Activated CD4-positive, alpha-beta memory T cell treated with anti-CD3 and anti-CD28 coated beads for 36 hours (primary cell): ENCODE measurements at regions not wholly inside any gene's neighbourhood (a gene's known extent, or its start where the extent isn't known, plus 50 kb on each side); places are given as distances from the start of the nearest gene placed in this dataset.

Experiments
- CTCF ChIA-PET: fragments of 350-600 bp; sonication (Branson Sonifier 250); formaldehyde crosslinking; loops from one replicate; lab custom pipeline; 2021; ENCODE audit warnings: antibody characterized with exemption, inconsistent platforms; lab: Charles Lee
- POLR2A ChIA-PET: fragments of 350-600 bp; sonication (Branson Sonifier 250); formaldehyde crosslinking; loops from one replicate; lab custom pipeline; 2021; ENCODE audit warnings: antibody characterized with exemption; lab: Charles Lee
- DNase-seq: peaks from one replicate; pipeline ENCODE4 v3.0.0-alpha.2; 2020
- H3K27ac Mint-ChIP-seq: one replicate; pipeline ENCODE4 v1.8.0; 2021; ENCODE audit warnings: mixed read lengths
- H3K27me3 Mint-ChIP-seq: one replicate; pipeline ENCODE4 v1.8.0; 2021; ENCODE audit warnings: mixed read lengths
- H3K36me3 Mint-ChIP-seq: one replicate; pipeline ENCODE4 v1.8.0; 2021; ENCODE audit warnings: mixed read lengths
- H3K4me1 Mint-ChIP-seq: one replicate; pipeline ENCODE4 v1.8.0; 2021; ENCODE audit warnings: low read depth, mixed read lengths
- H3K4me3 Mint-ChIP-seq: one replicate; pipeline ENCODE4 v1.8.0; 2021; ENCODE audit warnings: mild to moderate bottlenecking, mixed read lengths
- H3K9me3 Mint-ChIP-seq: one replicate; pipeline ENCODE4 v1.8.0; 2021; ENCODE audit warnings: mixed read lengths
- intact Hi-C: fragments of 100-400 bp; cut with micrococcal nuclease; formaldehyde crosslinking; loops from one replicate; pipeline ENCODE4 v1.15.1; 2023

DNA sequence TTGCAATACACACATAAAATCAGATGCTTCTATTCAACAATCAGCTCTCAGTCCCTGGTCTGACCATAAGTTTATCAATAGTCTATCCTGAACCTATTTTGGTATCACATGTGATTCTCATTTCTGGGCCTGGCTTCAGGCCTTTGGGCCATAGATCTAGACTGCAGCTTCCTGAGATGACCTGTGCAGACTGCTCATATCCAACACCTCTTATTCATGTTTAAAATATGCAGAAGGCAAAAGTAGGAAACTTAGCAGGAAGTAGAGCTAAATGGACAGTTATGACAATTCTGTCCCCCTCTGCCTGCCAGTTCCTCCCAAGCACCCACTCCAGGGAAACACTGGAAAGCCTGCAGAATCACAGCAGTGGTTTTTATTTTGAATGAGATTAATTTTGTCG is 53.3 kb downstream of the C7orf25 start:
- Mint-ChIP-seq H3K9me3 (peaks cover 12% of the 10 kb centered on the region), H3K4me3 (no peak overlapping the region), H3K4me1 (peaks cover 7% of the 10 kb centered on the region), H3K27ac (no peak overlapping the region), H3K27me3 (peaks cover 35% of the 10 kb centered on the region), H3K36me3 (no peaks in the 10 kb centered on the region)
- ChIA-PET POLR2A (no interaction called here), CTCF (no interaction called here)
- DNase-seq, result no peak
- intact Hi-C loops, result no loop called here

DNA sequence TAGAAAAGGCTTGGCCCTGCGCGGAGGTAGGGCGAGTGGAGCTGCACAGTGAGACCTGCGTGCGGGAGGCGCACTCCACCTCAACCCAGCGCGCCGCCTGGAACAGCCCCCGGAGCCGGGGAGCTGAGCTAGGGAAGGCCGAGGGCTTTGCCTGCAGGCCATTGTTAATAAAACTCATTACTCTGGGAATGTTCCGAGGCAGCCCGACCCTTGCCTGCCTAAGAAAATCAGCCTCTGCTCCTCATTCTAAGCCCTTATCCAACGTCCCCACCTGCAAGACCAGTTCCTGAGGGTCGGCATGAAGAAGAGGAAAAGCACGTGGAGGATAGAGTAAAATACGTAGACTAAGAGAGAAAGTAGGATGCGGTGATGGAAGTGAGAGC is 55.3 kb downstream of the C7orf25 start:
- DNase-seq, result no peak
- no peaks in the 10 kb centered on the region for H3K36me3 Mint-ChIP-seq
- intact Hi-C loops, result no loop called here
- peaks cover 7% of the 10 kb centered on the region for H3K4me1 Mint-ChIP-seq
- peaks cover 7% of the 10 kb centered on the region for H3K9me3 Mint-ChIP-seq
- ChIA-PET POLR2A (no interaction called here), CTCF (no interaction called here)
- H3K27ac Mint-ChIP-seq, result no peak overlapping the region
- peak overlapping the region; percentile 53 for H3K4me3 Mint-ChIP-seq
- peaks cover 34% of the 10 kb centered on the region for H3K27me3 Mint-ChIP-seq

DNA sequence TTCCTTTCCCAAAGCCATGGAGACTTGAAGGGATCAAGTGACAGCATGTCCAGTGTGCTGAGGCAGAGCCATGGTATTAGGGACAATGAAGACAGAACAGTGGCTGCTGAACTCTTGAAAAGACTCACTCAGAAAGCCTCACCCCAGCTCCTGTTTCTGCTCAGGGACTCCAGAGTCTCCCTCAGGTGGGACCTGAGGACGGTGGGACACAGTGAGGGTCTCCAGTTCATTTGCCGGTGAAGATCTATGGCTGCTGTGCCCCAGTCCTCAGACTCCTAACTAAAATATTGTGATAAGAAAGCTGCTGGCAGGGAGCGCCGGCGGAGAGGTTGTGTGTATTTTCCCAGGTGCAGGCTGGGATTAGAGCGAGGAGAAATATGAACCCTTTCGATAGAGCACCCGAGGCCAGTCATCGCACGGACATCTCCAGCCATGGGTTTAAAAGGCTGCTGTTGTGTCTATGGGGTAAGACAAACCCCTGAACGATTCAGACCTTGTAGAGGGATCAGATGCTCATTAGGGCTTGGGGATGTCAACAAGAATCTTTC is 57.2 kb downstream of the C7orf25 start:
- Mint-ChIP-seq H3K4me3 (no peak overlapping the region), H3K27ac (no peak overlapping the region), H3K27me3 (peaks cover 36% of the 10 kb centered on the region), H3K9me3 (no peaks in the 10 kb centered on the region), H3K4me1 (peaks cover 7% of the 10 kb centered on the region), H3K36me3 (no peaks in the 10 kb centered on the region)
- intact Hi-C loops, result no loop called here
- ChIA-PET CTCF (no interaction called here), POLR2A (no interaction called here)
- no peak for DNase-seq

DNA sequence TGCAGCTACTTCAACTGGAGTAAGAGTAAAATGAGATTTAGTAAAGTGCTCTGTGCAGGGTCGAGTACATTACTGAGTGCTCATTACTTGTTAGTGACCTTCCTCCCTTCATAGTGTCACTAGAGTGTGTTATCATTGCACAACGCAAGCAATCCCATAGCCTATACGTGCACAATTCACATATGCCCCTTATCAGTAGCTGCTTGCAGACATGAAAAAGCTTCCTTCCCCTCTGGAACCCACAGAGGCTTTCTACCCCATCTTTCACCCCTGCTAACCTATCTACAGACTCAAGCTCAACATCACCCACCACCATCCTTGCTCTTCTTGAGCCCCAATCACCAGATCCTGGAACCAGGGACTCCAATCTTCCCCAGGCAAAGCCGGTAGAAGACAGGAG is 59.3 kb downstream of the C7orf25 start:
- H3K4me3 Mint-ChIP-seq, result no peak overlapping the region
- H3K27ac Mint-ChIP-seq, result no peak overlapping the region
- peaks cover 30% of the 10 kb centered on the region for H3K27me3 Mint-ChIP-seq
- H3K36me3 Mint-ChIP-seq, result no peaks in the 10 kb centered on the region
- DNase-seq, result no peak
- no peaks in the 10 kb centered on the region for H3K9me3 Mint-ChIP-seq
- CTCF ChIA-PET, result interaction anchor here (1.9 kb wide), 1 partner anchor 24 kb away, joined by 5 read pairs; no protein-coding TSS in a partner anchor
- peaks cover 7% of the 10 kb centered on the region for H3K4me1 Mint-ChIP-seq
- intact Hi-C loops, result no loop called here
- POLR2A ChIA-PET, result no interaction called here

DNA sequence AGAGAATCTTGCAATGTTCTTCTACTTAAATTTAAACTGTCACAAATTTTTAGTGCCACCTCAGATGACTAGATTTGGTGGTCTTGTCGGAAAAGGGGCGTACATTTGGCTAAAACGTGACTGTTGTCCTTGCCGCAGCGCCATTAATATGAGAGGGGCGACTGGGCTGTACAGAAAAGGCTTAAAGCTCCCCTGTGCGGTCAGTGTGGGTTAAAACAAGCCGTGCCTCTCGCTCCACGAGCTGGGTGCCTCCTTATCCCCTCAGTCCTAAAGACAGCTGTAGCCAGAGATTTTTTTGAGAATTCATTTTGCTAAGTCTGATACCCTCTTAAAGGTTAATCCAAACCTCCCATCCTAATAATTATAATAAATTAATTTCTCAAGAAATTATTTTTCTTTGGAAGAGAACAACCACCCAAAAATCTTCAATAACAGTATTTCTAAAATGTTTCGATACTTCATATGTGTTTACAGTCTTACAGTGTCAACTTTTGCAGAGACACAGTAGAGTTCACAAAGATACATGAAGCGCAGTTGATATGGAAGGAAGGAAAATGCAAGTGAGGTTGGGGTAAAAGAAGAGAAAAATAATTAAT is 68.6 kb downstream of the C7orf25 start:
- POLR2A ChIA-PET, result no interaction called here

DNA sequence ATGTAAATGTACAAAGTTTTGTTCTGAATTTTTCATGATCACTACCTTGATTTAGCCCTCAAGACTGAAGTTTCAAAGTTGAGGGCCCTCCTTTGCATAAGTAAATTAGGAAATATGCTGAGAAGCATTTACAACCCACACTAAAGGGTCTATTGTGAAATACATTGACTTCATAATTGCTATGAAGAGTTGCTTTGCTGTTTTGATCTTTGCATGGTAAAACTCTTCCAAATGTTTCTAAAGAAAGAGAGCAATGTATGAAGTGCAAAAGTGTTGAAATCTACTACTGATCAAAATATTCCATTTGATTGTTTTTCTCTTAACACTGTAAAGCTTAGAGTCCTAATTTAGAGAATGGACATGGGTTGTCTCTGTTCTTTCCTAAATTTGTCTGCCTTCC is 77.2 kb downstream of the C7orf25 start:
- intact Hi-C loops, result no loop called here
- no peak for DNase-seq
- H3K27me3 Mint-ChIP-seq, result peaks cover 23% of the 10 kb centered on the region
- no peak overlapping the region for H3K27ac Mint-ChIP-seq
- H3K4me3 Mint-ChIP-seq, result no peak overlapping the region
- ChIA-PET POLR2A (no interaction called here), CTCF (no interaction called here)
- no peaks in the 10 kb centered on the region for H3K4me1 Mint-ChIP-seq
- no peaks in the 10 kb centered on the region for H3K9me3 Mint-ChIP-seq
- H3K36me3 Mint-ChIP-seq, result no peaks in the 10 kb centered on the region

More for the DNA sequence above, 68.6 kb downstream of the C7orf25 start:
- Mint-ChIP-seq H3K27ac (no peak overlapping the region), H3K36me3 (no peaks in the 10 kb centered on the region), H3K27me3 (peaks cover 22% of the 10 kb centered on the region), H3K4me1 (no peaks in the 10 kb centered on the region), H3K4me3 (no peak overlapping the region), H3K9me3 (peaks cover 7% of the 10 kb centered on the region)
- CTCF ChIA-PET, result interaction anchor here (0.6 to 2.2 kb wide), 5 partner anchors 33 to 903 kb away, joined by 4 to 9 read pairs (median 7); no protein-coding TSS in a partner anchor
- DNase-seq, result peak; percentile 20
- intact Hi-C loops, result no loop called here

DNA sequence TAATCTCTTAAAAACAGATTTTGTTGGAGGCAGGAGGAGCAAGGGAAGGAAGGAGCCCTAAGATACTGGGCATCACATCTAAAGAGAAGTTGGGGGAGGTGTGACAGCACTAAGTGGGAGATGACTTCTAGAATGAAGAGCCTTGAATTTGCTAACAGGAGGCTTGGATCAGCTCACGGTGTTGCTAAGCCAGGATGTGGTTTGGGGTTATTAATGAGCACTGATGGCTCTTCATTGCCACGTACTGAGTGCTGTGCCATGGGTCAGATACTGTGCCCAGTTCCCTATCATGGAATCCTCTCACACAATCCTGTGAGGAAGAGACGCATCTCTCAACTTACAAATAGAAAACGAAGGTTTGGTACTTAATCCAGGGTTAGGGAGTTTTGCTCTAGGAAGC is 78.5 kb downstream of the C7orf25 start:
- H3K4me1 Mint-ChIP-seq, result no peaks in the 10 kb centered on the region
- intact Hi-C loops, result no loop called here
- peaks cover 19% of the 10 kb centered on the region for H3K27me3 Mint-ChIP-seq
- H3K27ac Mint-ChIP-seq, result no peak overlapping the region
- ChIA-PET CTCF (no interaction called here), POLR2A (no interaction called here)
- no peaks in the 10 kb centered on the region for H3K9me3 Mint-ChIP-seq
- H3K4me3 Mint-ChIP-seq, result no peak overlapping the region
- no peaks in the 10 kb centered on the region for H3K36me3 Mint-ChIP-seq
- no peak for DNase-seq

DNA sequence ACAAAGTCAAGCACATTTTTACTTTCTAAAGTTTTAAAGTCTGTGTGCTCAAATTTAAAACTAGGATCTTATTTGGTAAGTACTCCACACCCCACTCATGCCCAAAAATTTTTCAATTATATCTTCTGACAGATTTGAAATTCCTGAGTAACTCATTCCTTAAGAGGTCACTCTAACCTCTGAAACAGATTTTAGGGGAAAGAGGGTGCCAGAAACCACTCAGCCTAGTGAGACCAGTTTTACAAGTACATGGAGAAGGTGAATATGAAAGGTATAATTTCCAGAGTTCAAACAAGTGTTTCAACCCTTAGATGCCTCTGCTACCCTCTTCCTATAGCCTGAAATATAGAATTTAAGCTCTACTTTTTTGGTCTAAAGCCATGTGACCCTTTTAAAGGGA is 79.2 kb downstream of the C7orf25 start:
- intact Hi-C loops, result no loop called here
- Mint-ChIP-seq H3K9me3 (no peaks in the 10 kb centered on the region), H3K36me3 (no peaks in the 10 kb centered on the region), H3K4me1 (no peaks in the 10 kb centered on the region), H3K27ac (no peak overlapping the region), H3K4me3 (no peak overlapping the region), H3K27me3 (peaks cover 15% of the 10 kb centered on the region)
- ChIA-PET CTCF (no interaction called here), POLR2A (no interaction called here)
- no peak for DNase-seq

DNA sequence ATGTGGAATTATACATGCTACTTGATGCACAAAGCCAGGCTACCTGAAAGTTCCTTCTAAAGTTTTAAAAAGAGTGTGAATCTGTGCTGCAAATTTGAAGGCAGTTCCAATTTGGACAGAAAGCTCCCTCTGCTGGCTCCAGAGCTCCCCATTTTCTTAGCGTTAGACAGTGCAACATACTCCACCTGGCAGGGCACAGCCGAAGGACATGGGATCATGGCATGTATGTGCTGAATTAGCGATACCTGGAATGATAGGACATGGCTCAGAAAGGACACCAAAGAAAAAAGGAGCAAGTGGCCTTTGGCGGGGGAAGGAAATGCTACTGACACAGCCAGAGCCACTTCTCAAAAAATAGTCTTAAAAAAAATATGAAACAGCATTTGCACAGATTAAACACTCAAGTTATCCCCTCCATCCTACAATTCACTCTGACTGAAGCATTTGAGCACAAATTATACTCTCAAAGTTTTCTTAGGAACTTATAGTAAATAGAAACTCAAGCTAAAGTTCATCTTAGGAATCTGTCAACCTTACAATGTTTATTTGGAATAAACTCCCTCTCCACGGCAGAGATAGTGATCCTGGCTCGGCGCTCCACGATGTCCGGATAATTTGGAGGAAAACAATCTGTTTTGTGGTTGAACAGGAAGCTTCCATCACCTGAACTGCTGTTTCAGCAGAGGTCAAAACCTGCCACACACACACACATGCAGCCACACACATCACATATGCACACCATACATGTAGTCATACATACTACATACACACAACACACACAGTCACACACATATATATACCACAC is 80.0 kb downstream of the C7orf25 start:
- no peak overlapping the region for H3K4me3 Mint-ChIP-seq
- no peak for DNase-seq
- ChIA-PET CTCF (no interaction called here), POLR2A (no interaction called here)
- intact Hi-C loops, result no loop called here
- H3K36me3 Mint-ChIP-seq, result no peaks in the 10 kb centered on the region
- H3K4me1 Mint-ChIP-seq, result no peaks in the 10 kb centered on the region
- H3K9me3 Mint-ChIP-seq, result no peaks in the 10 kb centered on the region
- no peak overlapping the region for H3K27ac Mint-ChIP-seq
- H3K27me3 Mint-ChIP-seq, result peaks cover 12% of the 10 kb centered on the region

DNA sequence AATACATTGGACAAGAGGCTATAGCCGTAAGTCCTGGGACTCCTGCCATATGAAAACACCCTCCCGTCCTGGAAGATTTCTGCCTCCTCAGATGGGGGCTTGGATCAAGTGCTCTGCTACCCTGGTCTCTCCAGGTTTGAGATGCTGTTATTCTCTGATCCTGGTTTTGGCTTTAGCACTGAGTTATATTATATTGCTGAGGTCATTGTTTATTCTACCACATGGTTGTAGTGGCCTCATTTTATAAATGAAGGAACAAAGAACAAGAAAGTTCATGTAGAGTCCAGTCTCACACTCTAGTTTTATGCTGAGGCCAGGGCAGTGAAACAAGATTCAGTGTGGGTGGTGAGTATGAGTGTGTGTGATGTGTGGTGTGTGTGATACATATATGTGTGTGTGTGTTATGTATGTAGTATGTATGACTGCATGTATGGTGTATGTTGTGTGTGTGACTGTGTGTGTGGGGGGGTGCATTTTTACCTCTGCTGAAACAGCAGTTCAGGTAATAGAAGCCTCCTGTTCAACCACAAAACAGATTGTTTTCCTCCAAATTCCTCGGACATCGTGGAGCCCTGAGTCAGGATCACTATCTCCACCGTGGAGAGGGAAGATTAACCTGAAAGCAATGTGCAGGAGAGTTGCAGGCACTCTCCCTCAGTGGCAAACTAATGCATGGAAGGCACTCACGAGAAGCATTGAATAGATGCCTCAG is 80.7 kb downstream of the C7orf25 start:
- Mint-ChIP-seq H3K9me3 (no peaks in the 10 kb centered on the region), H3K36me3 (no peaks in the 10 kb centered on the region), H3K27me3 (peaks cover 12% of the 10 kb centered on the region), H3K4me3 (no peak overlapping the region), H3K27ac (no peak overlapping the region), H3K4me1 (no peaks in the 10 kb centered on the region)
- ChIA-PET CTCF (no interaction called here), POLR2A (no interaction called here)
- intact Hi-C loops, result no loop called here
- DNase-seq, result no peak

DNA sequence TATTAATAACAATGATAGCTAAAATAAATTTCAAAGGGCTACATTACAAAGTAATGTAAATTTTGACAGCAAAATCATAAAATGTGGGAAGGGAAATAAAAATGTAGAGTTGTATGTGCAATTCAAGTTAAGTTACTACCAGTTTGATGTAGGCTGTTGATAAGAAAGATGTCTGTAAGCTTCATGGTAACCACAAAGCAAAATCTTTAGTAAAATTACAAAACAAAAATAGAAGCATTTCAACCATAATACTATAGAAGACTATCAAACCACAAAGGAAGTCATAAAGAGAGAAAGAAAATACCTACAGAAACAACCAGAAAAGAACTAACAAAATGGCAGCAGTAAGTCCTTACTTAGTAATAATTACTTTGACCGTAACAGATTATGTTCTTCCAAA is 99.1 kb downstream of the C7orf25 start:
- H3K9me3 Mint-ChIP-seq, result peaks cover 7% of the 10 kb centered on the region
- H3K27ac Mint-ChIP-seq, result no peak overlapping the region
- intact Hi-C loops, result no loop called here

DNA sequence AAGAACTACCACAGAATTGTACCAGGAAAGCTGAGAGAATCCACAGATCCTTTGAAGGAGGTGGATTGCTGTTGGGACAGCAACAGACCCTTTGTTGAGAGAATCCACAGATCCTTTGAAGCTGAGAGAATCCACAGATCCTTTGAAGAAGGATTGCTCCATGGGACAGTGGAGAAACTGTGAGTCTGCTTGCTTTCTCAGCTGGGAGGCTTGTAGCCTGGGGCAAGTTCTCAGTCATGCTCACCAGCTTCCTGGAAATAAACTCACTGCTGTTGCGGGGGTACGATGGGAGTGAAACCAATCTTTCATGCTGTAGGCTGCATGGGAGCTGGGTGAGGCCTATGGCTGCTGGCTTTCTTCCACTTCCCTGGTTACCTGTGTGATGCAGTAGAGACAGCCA is 106.3 kb downstream of the C7orf25 start:
- Mint-ChIP-seq H3K27ac (no peak overlapping the region), H3K9me3 (peaks cover 35% of the 10 kb centered on the region), H3K4me1 (no peaks in the 10 kb centered on the region), H3K36me3 (peaks cover 3% of the 10 kb centered on the region), H3K4me3 (no peak overlapping the region), H3K27me3 (peaks cover 10% of the 10 kb centered on the region)
- POLR2A ChIA-PET, result no interaction called here
- intact Hi-C loops, result no loop called here
- CTCF ChIA-PET, result no interaction called here
- DNase-seq, result no peak

More for the DNA sequence above, 99.1 kb downstream of the C7orf25 start:
- H3K36me3 Mint-ChIP-seq, result no peaks in the 10 kb centered on the region
- H3K4me1 Mint-ChIP-seq, result no peaks in the 10 kb centered on the region
- H3K27me3 Mint-ChIP-seq, result peaks cover 3% of the 10 kb centered on the region
- DNase-seq, result no peak
- ChIA-PET POLR2A (interaction anchor here (0.6 kb wide), 1 partner anchor 891 kb away, joined by 4 read pairs; no protein-coding TSS in a partner anchor), CTCF (no interaction called here)
- no peak overlapping the region for H3K4me3 Mint-ChIP-seq
